Fibroblast of lung (primary cell): ENCODE measurements at regions not wholly inside any gene's neighbourhood (a gene's known extent, or its start where the extent isn't known, plus 50 kb on each side); places are given as distances from the start of the nearest gene placed in this dataset.

Experiments
- CTCF ChIP-seq, 2 donors: IDR thresholded peaks in 1 of 2; conservative IDR thresholded peaks in 1 of 2; 1 replicate in 1 of 2; 2 replicates in 1 of 2; pipeline ENCODE4 v1.5.1; 2011 to 2012; ENCODE audit warnings: low read length in 2 of 2, control low read depth in 1 of 2, inconsistent platforms in 1 of 2, low read depth in 1 of 2, mild to moderate bottlenecking in 1 of 2
- EZH2 ChIP-seq: IDR thresholded peaks from 2 replicates; pipeline ENCODE4 v1.5.1; 2012; ENCODE audit warnings: low read length, control low read depth, mild to moderate bottlenecking; ENCODE audit errors: missing control alignments

- TF ChIP-seq CTCF (conservative IDR thresholded peaks at IDR 0.05 in 1 of 2, IDR thresholded peaks at IDR 0.05 in 1 of 2; ENCODE audit: low read depth in 1 of 2, low read length in 2 of 2) (no peak), EZH2 (no peak)
Measured at GRCh38 chr5:112584781-112585180, 152.9 kb upstream of the APC start.
